H1 (cell line): ENCODE measurements at regions not wholly inside any gene's neighbourhood (a gene's known extent, or its start where the extent isn't known, plus 50 kb on each side); places are given as distances from the start of the nearest gene placed in this dataset.

ENCODE experiments used
- CTCF ChIA-PET: fragments of 300-600 bp; sonication (Branson Sonifier 250); formaldehyde crosslinking; loops from one replicate; lab custom pipeline; 2021; ENCODE audit not compliant: partially characterized antibody; lab: Charles Lee
- POLR2A ChIA-PET: fragments of 300-600 bp; sonication (Branson Sonifier 250); formaldehyde crosslinking; loops from one replicate; lab custom pipeline; 2021; ENCODE audit warnings: inconsistent platforms; ENCODE audit not compliant: partially characterized antibody; lab: Charles Lee
- DNase-seq, 2 experiments: peaks; one replicate each; pipeline versions ENCODE4 v3.0.0 to v3.0.0-alpha.2; 2010 to 2022; ENCODE audit warnings: low spot score in 2 of 2, low read depth in 1 of 2, mixed read lengths in 1 of 2
- FAIRE-seq: peaks from 2 replicates; lab custom pipeline; 2011; peaks lifted over from hg19 to GRCh38; lab: Jason Lieb, UNC
- H2AFZ ChIP-seq: 2 replicates; pipeline ENCODE4 v1.8.1; 2012; ENCODE audit warnings: low read length, inconsistent platforms
- H2AK5ac ChIP-seq: 2 replicates; pipeline ENCODE4 v1.6.1; 2013; ENCODE audit warnings: low read depth, low read length
- H2BK120ac ChIP-seq: replicated peaks from 2 replicates; pipeline ENCODE3; 2013; ENCODE audit warnings: low read depth, low read length, inconsistent platforms
- H2BK12ac ChIP-seq: 2 replicates; pipeline ENCODE4 v1.6.1; 2013; ENCODE audit warnings: low read depth, low read length
- H2BK15ac ChIP-seq: 2 replicates; pipeline ENCODE4 v1.6.1; 2013; ENCODE audit warnings: low read length
- H2BK20ac ChIP-seq: 2 replicates; pipeline ENCODE4 v1.6.1; 2013; ENCODE audit warnings: low read length
- H2BK5ac ChIP-seq: 2 replicates; pipeline ENCODE4 v1.6.1; 2013; ENCODE audit warnings: low read depth, low read length
- H3K14ac ChIP-seq: 2 replicates; pipeline ENCODE4 v1.6.1; 2013; ENCODE audit warnings: inconsistent platforms; ENCODE audit not compliant: insufficient read length
- H3K18ac ChIP-seq: 2 replicates; pipeline ENCODE4 v1.6.1; 2013; ENCODE audit warnings: low read length; ENCODE audit errors: extremely low read depth
- H3K23ac ChIP-seq: 2 replicates; pipeline ENCODE4 v1.6.1; 2013; ENCODE audit warnings: inconsistent platforms; ENCODE audit not compliant: insufficient read length
- H3K23me2 ChIP-seq: 2 replicates; pipeline ENCODE4 v1.6.1; 2013; ENCODE audit warnings: low read depth, low read length
- H3K27ac ChIP-seq: 2 replicates; pipeline ENCODE4 v1.6.1; 2011; ENCODE audit warnings: low read depth, low read length, inconsistent platforms
- H3K27me3 ChIP-seq, 4 experiments: replicated peaks in 1 of 4; 1 replicate in 1 of 4; 2 replicates in 3 of 4; pipeline versions ENCODE4 v1.6.1 to v1.8.1; 2011 to 2013; ENCODE audit warnings: low read length in 3 of 4, mild to moderate bottlenecking in 3 of 4, inconsistent platforms in 2 of 4, mixed read lengths in 2 of 4, moderate library complexity in 1 of 4; ENCODE audit not compliant: control insufficient read depth in 3 of 4, insufficient read depth in 3 of 4; ENCODE audit errors: extremely low read depth in 1 of 4
- H3K36me3 ChIP-seq, 4 experiments: 2 replicates each; pipeline versions ENCODE4 v1.6.1 to v1.8.1; 2011 to 2013; ENCODE audit warnings: mild to moderate bottlenecking in 4 of 4, low read length in 3 of 4, moderate library complexity in 2 of 4, control low read depth in 1 of 4, inconsistent platforms in 1 of 4; ENCODE audit not compliant: insufficient read depth in 4 of 4, control insufficient read depth in 2 of 4
- H3K4ac ChIP-seq: replicated peaks from 2 replicates; pipeline ENCODE3; 2013; ENCODE audit warnings: low read length, low read depth, mixed read lengths, inconsistent platforms; ENCODE audit not compliant: insufficient read length
- H3K4me1 ChIP-seq, 4 experiments: replicated peaks in 1 of 4; 1 replicate in 1 of 4; 2 replicates in 3 of 4; pipeline versions ENCODE4 v1.6.1 to v1.8.1; 2011 to 2013; ENCODE audit warnings: low read length in 3 of 4, inconsistent platforms in 2 of 4, mixed read lengths in 1 of 4; ENCODE audit not compliant: insufficient read depth in 4 of 4, control insufficient read depth in 3 of 4
- H3K4me2 ChIP-seq, 2 experiments: 2 replicates each; pipeline versions ENCODE4 v1.6.1 to v1.8.1; 2011 to 2013; ENCODE audit warnings: low read depth in 2 of 2, low read length in 2 of 2, control low read depth in 1 of 2, inconsistent platforms in 1 of 2, mild to moderate bottlenecking in 1 of 2; ENCODE audit not compliant: insufficient read depth in 1 of 2
- H3K4me3 ChIP-seq, 4 experiments: fragments of 200-600, 300-600 bp in 1 of 4; sonication (generic), shearing (Covaris generic), sonication (Bioruptor Twin) in 1 of 4; 2 replicates each; pipeline versions ENCODE4 v1.5.1 to v1.8.1; 2011 to 2016; ENCODE audit warnings: low read length in 4 of 4, low read depth in 3 of 4, control low read depth in 2 of 4, inconsistent platforms in 2 of 4, mild to moderate bottlenecking in 2 of 4, mixed read lengths in 1 of 4, moderate library complexity in 1 of 4; ENCODE audit not compliant: insufficient read depth in 2 of 4; ENCODE audit errors: extremely low read depth in 1 of 4
- H3K56ac ChIP-seq: replicated peaks from 2 replicates; pipeline ENCODE3; 2013; ENCODE audit warnings: low read depth, mild to moderate bottlenecking, mixed read lengths, low read length, inconsistent platforms; ENCODE audit not compliant: insufficient read length
- H3K79me1 ChIP-seq: 2 replicates; pipeline ENCODE4 v1.6.1; 2013; ENCODE audit warnings: low read depth, low read length, control low read depth
- H3K79me2 ChIP-seq, 2 experiments: 2 replicates each; pipeline versions ENCODE4 v1.6.1 to v1.8.1; 2012 to 2013; ENCODE audit warnings: low read length in 2 of 2, mild to moderate bottlenecking in 2 of 2, inconsistent platforms in 1 of 2; ENCODE audit not compliant: insufficient read depth in 2 of 2, control insufficient read depth in 1 of 2
- H3K9ac ChIP-seq, 4 experiments: replicated peaks in 1 of 4; 1 replicate in 1 of 4; 2 replicates in 3 of 4; pipeline versions ENCODE4 v1.6.1 to v1.8.1; 2011 to 2013; ENCODE audit warnings: low read depth in 3 of 4, low read length in 3 of 4, control low read depth in 2 of 4, mild to moderate bottlenecking in 2 of 4, moderate library complexity in 2 of 4, inconsistent platforms in 1 of 4; ENCODE audit errors: extremely low read depth in 1 of 4
- H3K9me3 ChIP-seq, 2 experiments: 2 replicates each; pipeline versions ENCODE4 v1.6.1 to v1.8.1; 2012 to 2013; ENCODE audit warnings: mild to moderate bottlenecking in 2 of 2, moderate library complexity in 2 of 2, control low read depth in 1 of 2, inconsistent platforms in 1 of 2, low read depth in 1 of 2, low read length in 1 of 2, mixed read lengths in 1 of 2; ENCODE audit not compliant: insufficient read depth in 2 of 2
- H4K20me1 ChIP-seq, 2 experiments: replicated peaks in 1 of 2; 2 replicates each; pipeline versions ENCODE3 to v1.8.1; 2011 to 2013; ENCODE audit warnings: inconsistent platforms in 2 of 2, low read length in 2 of 2, mild to moderate bottlenecking in 1 of 2; ENCODE audit not compliant: insufficient read depth in 2 of 2, control insufficient read depth in 1 of 2
- H4K5ac ChIP-seq: 2 replicates; pipeline ENCODE4 v1.6.1; 2013; ENCODE audit warnings: low read length, low read depth, mixed read lengths, inconsistent platforms; ENCODE audit not compliant: insufficient read length
- H4K8ac ChIP-seq: 2 replicates; pipeline ENCODE4 v1.8.0; 2013; ENCODE audit warnings: mild to moderate bottlenecking, moderate library complexity, low read length, inconsistent platforms; ENCODE audit not compliant: insufficient read depth; ENCODE audit errors: extremely low read depth
- H4K91ac ChIP-seq: replicated peaks from 2 replicates; pipeline ENCODE3; 2013; ENCODE audit warnings: low read length, mixed read lengths, inconsistent platforms; ENCODE audit not compliant: insufficient read length
- BCL11A ChIP-seq, 2 experiments: IDR thresholded peaks; one replicate each; pipeline ENCODE4 v1.6.1; 2011; ENCODE audit warnings: low read depth in 2 of 2, low read length in 2 of 2, mild to moderate bottlenecking in 2 of 2
- CBX5 ChIP-seq: fragments of 300-800, 300-1000 bp; sonication (generic); IDR thresholded peaks from 2 replicates; pipeline ENCODE4 v1.7.1; 2016; ENCODE audit warnings: antibody characterized with exemption, low read length, low read depth
- EGR1 ChIP-seq: IDR thresholded peaks from 2 replicates; pipeline ENCODE4 v1.6.1; 2011; ENCODE audit warnings: low read depth, low read length, borderline replicate concordance
- GABPA ChIP-seq: IDR thresholded peaks from 2 replicates; pipeline ENCODE4 v1.6.1; 2011; ENCODE audit warnings: mild to moderate bottlenecking, low read length, moderate library complexity, borderline replicate concordance; ENCODE audit not compliant: insufficient read depth
- GTF2F1 ChIP-seq: IDR thresholded peaks from 2 replicates; pipeline ENCODE4 v1.6.1; 2012; ENCODE audit warnings: low read depth, low read length, improper control_type of control experiment, borderline replicate concordance
- NANOG ChIP-seq: IDR thresholded peaks from 2 replicates; pipeline ENCODE4 v1.6.1; 2011; ENCODE audit warnings: low read length, low read depth, mild to moderate bottlenecking, inconsistent platforms; ENCODE audit not compliant: insufficient read depth, poor library complexity, severe bottlenecking
- RBBP5 ChIP-seq: IDR thresholded peaks from 2 replicates; pipeline ENCODE4 v1.7.1; 2012; ENCODE audit warnings: low read depth, mild to moderate bottlenecking, inconsistent platforms, low read length, moderate library complexity, borderline replicate concordance
- SIN3A ChIP-seq, 2 experiments: IDR thresholded peaks in 1 of 2; conservative IDR thresholded peaks in 1 of 2; 2 replicates each; pipeline ENCODE4 v1.6.1; 2011 to 2012; ENCODE audit warnings: low read length in 2 of 2, improper control_type of control experiment in 1 of 2, low read depth in 1 of 2, mild to moderate bottlenecking in 1 of 2
- SIRT6 ChIP-seq: IDR thresholded peaks from one replicate; pipeline ENCODE4 v1.7.1; 2012; ENCODE audit warnings: low read length, inconsistent platforms
- TAF7 ChIP-seq: optimal IDR thresholded peaks from 2 replicates; pipeline ENCODE3; 2011; ENCODE audit warnings: low read depth, mild to moderate bottlenecking, inconsistent platforms, low read length, moderate library complexity, borderline replicate concordance
- ZNF274 ChIP-seq: IDR thresholded peaks from 2 replicates; pipeline ENCODE4 v1.7.0; 2012; ENCODE audit warnings: low read length, borderline replicate concordance; ENCODE audit errors: extremely low read depth
- WGBS, 2 experiments: shearing (Covaris generic) in 1 of 2; methylation state at CpG; one replicate each; pipeline versions ENCODE4 v1.1.6 to v1.1.7; 2013 to 2015; ENCODE audit warnings: low lambda C conversion rate in 2 of 2, mixed read lengths in 2 of 2, inconsistent platforms in 1 of 2, low coverage in 1 of 2, missing lambda C conversion rate in 1 of 2; ENCODE audit not compliant: insufficient replicate concordance in 2 of 2, insufficient coverage in 1 of 2, insufficient read length in 1 of 2; ENCODE audit errors: extremely low coverage in 1 of 2, missing lambda C conversion rate in 1 of 2; 5-methylcytosine and 5-hydroxymethylcytosine counted together

- Histone ChIP-seq H2BK120ac (no peak overlapping the region), H2BK15ac (no peak overlapping the region), H2BK12ac (no peak overlapping the region), H2BK20ac (no peak overlapping the region), H4K91ac (no peak overlapping the region), H3K56ac (no peak overlapping the region), H3K79me2 (no peaks in the 10 kb centered on the region), H3K79me1 (no peaks in the 10 kb centered on the region), H3K9ac (no peak overlapping the region), H3K4me3 (no peak overlapping the region), H4K20me1 (no peaks in the 10 kb centered on the region), H2BK5ac (no peak overlapping the region), H3K4me2 (no peak overlapping the region), H2AK5ac (no peak overlapping the region), H3K18ac (no peak overlapping the region), H3K36me3 (no peaks in the 10 kb centered on the region), H2AFZ (no peak overlapping the region), H3K23ac (no peak overlapping the region), H3K4me1 (0 out of 7 replicates have a peak, but pooled peaks cover 0 to 2% (median 0%) of the 10 kb centered on the region in 4 experiments), H3K4ac (no peak overlapping the region), H4K5ac (no peak overlapping the region), H3K14ac (no peak overlapping the region), H4K8ac (no peak overlapping the region), H3K23me2 (no peaks in the 10 kb centered on the region), H3K27me3 (no peaks in the 10 kb centered on the region), H3K27ac (no peak overlapping the region), H3K9me3 (0 out of 4 replicates have a peak, but pooled peaks cover 0 to 5% of the 10 kb centered on the region in 2 experiments)
- FAIRE-seq (no peak), DNase-seq (no peak)
- CTCF ChIA-PET: interaction anchor here (1.1 to 1.3 kb wide), 2 partner anchors 16 to 22 kb away, joined by 3 read pairs; no protein-coding TSS in a partner anchor
- WGBS, 2 experiments: 96% methylated on average over 2 of the region's 2 CpGs; no CpG with 5 or more reads in 1 of the 2 experiments
- POLR2A ChIA-PET: no interaction called here
- TF ChIP-seq EGR1 (no peak), GTF2F1 (no peak), SIN3A (conservative IDR thresholded peaks at IDR 0.05 in 1 of 2, IDR thresholded peaks at IDR 0.05 in 1 of 2; ENCODE audit: low read depth in 1 of 2, low read length in 2 of 2) (no peak), BCL11A (IDR thresholded peaks at IDR 0.05; ENCODE audit: low read depth in 2 of 2, low read length in 2 of 2) (no peak), SIRT6 (no peak), TAF7 (no peak), CBX5 (no peak), RBBP5 (no peak), GABPA (no peak), ZNF274 (no peak), NANOG (no peak)
These were observed 56.1 kb upstream of the CCDC112 start for GRCh38 chr5:115352571-115352970.
